IMR-90 (cell line): ENCODE measurements at regions not wholly inside any gene's neighbourhood (a gene's known extent, or its start where the extent isn't known, plus 50 kb on each side); places are given as distances from the start of the nearest gene placed in this dataset.

Experiments
- ATAC-seq: fragments of 200-7000 bp; cut with Tn5 transposase; 2 replicates; pipeline ENCODE4 v1.9.1; 2020; ENCODE audit warnings: low read depth, mild to moderate bottlenecking, moderate library complexity
- BruUV-seq: library from RNA; stranded (reverse); fragments of 400-500 nt; replicated peaks from 2 replicates; lab custom pipeline; 2021; lab: Mats Ljungman, UMichigan
- CTCF ChIA-PET: fragments of 300-600 bp; formaldehyde crosslinking; extraction: SDS; loops from one replicate; lab custom pipeline; 2021; ENCODE audit warnings: antibody characterized with exemption; lab: Yijun Ruan, JAX
- POLR2A ChIA-PET: fragments of 300-600 bp; sonication (Branson Sonifier 250); formaldehyde crosslinking; loops from one replicate; lab custom pipeline; 2022; ENCODE audit warnings: antibody characterized with exemption; ENCODE audit not compliant: unreplicated experiment; lab: Charles Lee
- DNase-seq: peaks from one replicate; pipeline ENCODE4 v3.0.0; 2013
- H2AFZ ChIP-seq: replicated peaks from 2 replicates; pipeline ENCODE3; 2013; ENCODE audit warnings: low read length, mild to moderate bottlenecking; ENCODE audit not compliant: poor library complexity
- H2AK5ac ChIP-seq: 2 replicates; pipeline ENCODE4 v1.6.1; 2013; ENCODE audit warnings: low read depth, low read length, inconsistent platforms
- H2AK9ac ChIP-seq: replicated peaks from 2 replicates; pipeline ENCODE3; 2013; ENCODE audit warnings: mild to moderate bottlenecking, low read depth, low read length, moderate library complexity; ENCODE audit not compliant: poor library complexity
- H2BK120ac ChIP-seq: 2 replicates; pipeline ENCODE4 v1.6.1; 2013; ENCODE audit warnings: low read depth, low read length, inconsistent platforms
- H2BK15ac ChIP-seq: 3 replicates; pipeline ENCODE4 v1.6.1; 2013; ENCODE audit warnings: low read depth, low read length, inconsistent platforms
- H2BK20ac ChIP-seq: 2 replicates; pipeline ENCODE4 v1.6.1; 2013; ENCODE audit warnings: low read depth, mild to moderate bottlenecking, inconsistent platforms, low read length, moderate library complexity
- H2BK5ac ChIP-seq: 2 replicates; pipeline ENCODE4 v1.6.1; 2013; ENCODE audit warnings: mild to moderate bottlenecking, low read depth, low read length, inconsistent platforms; ENCODE audit not compliant: poor library complexity, severe bottlenecking
- H3K14ac ChIP-seq: replicated peaks from 2 replicates; pipeline ENCODE4 v1.6.1; 2013; ENCODE audit warnings: low read depth, low read length, inconsistent platforms
- H3K18ac ChIP-seq: 2 replicates; pipeline ENCODE4 v1.6.1; 2013; ENCODE audit warnings: low read depth, low read length, control low read depth
- H3K23ac ChIP-seq: 2 replicates; pipeline ENCODE4 v1.6.1; 2013; ENCODE audit warnings: low read depth, low read length, inconsistent platforms
- H3K27ac ChIP-seq: 2 replicates; pipeline ENCODE4 v1.5.1; 2013; ENCODE audit warnings: mild to moderate bottlenecking, control low read depth, low read length; ENCODE audit not compliant: insufficient read depth
- H3K27me3 ChIP-seq: 2 replicates; pipeline ENCODE4 v1.6.1; 2013; ENCODE audit warnings: low read length; ENCODE audit not compliant: control insufficient read depth, insufficient read depth
- H3K36me3 ChIP-seq: 2 replicates; pipeline ENCODE4 v1.6.1; 2013; ENCODE audit warnings: low read length, mixed read lengths; ENCODE audit not compliant: control insufficient read depth, insufficient read depth
- H3K4ac ChIP-seq: 2 replicates; pipeline ENCODE4 v1.6.1; 2013; ENCODE audit warnings: low read depth, low read length, inconsistent platforms
- H3K4me1 ChIP-seq: 2 replicates; pipeline ENCODE4 v1.6.1; 2013; ENCODE audit warnings: low read length, mixed read lengths; ENCODE audit not compliant: control insufficient read depth, insufficient read depth
- H3K4me2 ChIP-seq: 2 replicates; pipeline ENCODE4 v1.6.1; 2013; ENCODE audit warnings: low read depth, mild to moderate bottlenecking, control low read depth, low read length, moderate library complexity
- H3K4me3 ChIP-seq: 2 replicates; pipeline ENCODE4 v1.5.1; 2013; ENCODE audit warnings: low read depth, mild to moderate bottlenecking, control low read depth, low read length, moderate library complexity; ENCODE audit not compliant: insufficient read depth
- H3K56ac ChIP-seq: 2 replicates; pipeline ENCODE4 v1.6.1; 2013; ENCODE audit warnings: low read length, inconsistent platforms; ENCODE audit not compliant: insufficient read depth; ENCODE audit errors: extremely low read depth
- H3K79me1 ChIP-seq, 2 experiments: 2 replicates each; pipeline ENCODE4 v1.6.1; 2013; ENCODE audit warnings: low read length in 2 of 2, inconsistent platforms in 1 of 2, low read depth in 1 of 2
- H3K9ac ChIP-seq: 2 replicates; pipeline ENCODE4 v1.6.1; 2013; ENCODE audit warnings: low read depth, low read length, control low read depth
- H3K9me1 ChIP-seq: 2 replicates; pipeline ENCODE4 v1.6.1; 2013; ENCODE audit warnings: low read length, inconsistent platforms; ENCODE audit not compliant: insufficient read depth
- H3K9me3 ChIP-seq: 2 replicates; pipeline ENCODE4 v1.6.1; 2013; ENCODE audit warnings: low read length; ENCODE audit not compliant: control insufficient read depth, insufficient read depth
- H4K20me1 ChIP-seq: 2 replicates; pipeline ENCODE4 v1.6.1; 2013; ENCODE audit warnings: low read length, inconsistent platforms; ENCODE audit not compliant: insufficient read depth
- H4K5ac ChIP-seq: 2 replicates; pipeline ENCODE4 v1.6.1; 2013; ENCODE audit warnings: mild to moderate bottlenecking, low read depth, low read length, control low read depth
- H4K8ac ChIP-seq, 2 experiments: 2 replicates each; pipeline ENCODE4 v1.6.1; 2013; ENCODE audit warnings: low read depth in 2 of 2, low read length in 2 of 2, control low read depth in 1 of 2, inconsistent platforms in 1 of 2
- H4K91ac ChIP-seq: 2 replicates; pipeline ENCODE4 v1.6.1; 2013; ENCODE audit warnings: low read depth, low read length, inconsistent platforms; ENCODE audit not compliant: insufficient read depth
- BHLHE40 ChIP-seq: fragments of 150-350 bp; IDR thresholded peaks from 2 replicates; pipeline ENCODE4 v1.6.1; 2016; ENCODE audit warnings: mild to moderate bottlenecking, low read depth, low read length
- CEBPB ChIP-seq: IDR thresholded peaks from 2 replicates; pipeline ENCODE4 v1.6.1; 2012; ENCODE audit warnings: low read depth, low read length, improper control_type of control experiment
- CHD1 ChIP-seq: IDR thresholded peaks from 2 replicates; pipeline ENCODE4 v1.6.1; 2012; ENCODE audit warnings: low read depth, low read length, improper control_type of control experiment
- ELK1 ChIP-seq: fragments of 150-350 bp; IDR thresholded peaks from 2 replicates; pipeline ENCODE4 v1.6.1; 2016; ENCODE audit warnings: low read depth, mild to moderate bottlenecking, low read length, moderate library complexity, borderline replicate concordance
- FOS ChIP-seq: fragments of 150-350 bp; IDR thresholded peaks from 2 replicates; pipeline ENCODE4 v1.6.1; 2016; ENCODE audit warnings: low read depth, low read length
- MAFK ChIP-seq: IDR thresholded peaks from 2 replicates; pipeline ENCODE4 v1.6.1; 2012; ENCODE audit warnings: low read depth, low read length, improper control_type of control experiment
- MAZ ChIP-seq: IDR thresholded peaks from 2 replicates; pipeline ENCODE4 v1.6.1; 2012; ENCODE audit warnings: low read depth, mild to moderate bottlenecking, low read length, improper control_type of control experiment, moderate library complexity, borderline replicate concordance
- MXI1 ChIP-seq: IDR thresholded peaks from 2 replicates; pipeline ENCODE4 v1.6.1; 2012; ENCODE audit warnings: low read depth, mild to moderate bottlenecking, low read length, moderate library complexity, borderline replicate concordance
- NFE2L2 ChIP-seq: fragments of 150-350 bp; IDR thresholded peaks from 2 replicates; pipeline ENCODE4 v1.6.1; 2016; ENCODE audit warnings: low read depth, mild to moderate bottlenecking, low read length
- POLR2A ChIP-seq: IDR thresholded peaks from 2 replicates; pipeline ENCODE4 v1.6.1; 2012; ENCODE audit warnings: mild to moderate bottlenecking, low read depth, low read length
- RAD21 ChIP-seq: IDR thresholded peaks from 2 replicates; pipeline ENCODE4 v1.6.1; 2012; ENCODE audit warnings: low read length, improper control_type of control experiment
- RCOR1 ChIP-seq: IDR thresholded peaks from 2 replicates; pipeline ENCODE4 v1.6.1; 2012; ENCODE audit warnings: mild to moderate bottlenecking, low read length, improper control_type of control experiment; ENCODE audit not compliant: insufficient replicate concordance
- RFX5 ChIP-seq: IDR thresholded peaks from 2 replicates; pipeline ENCODE4 v1.8.0; 2012; ENCODE audit warnings: low read depth, mild to moderate bottlenecking, low read length, moderate library complexity
- SMC3 ChIP-seq: fragments of 150-350 bp; IDR thresholded peaks from 2 replicates; pipeline ENCODE4 v1.6.1; 2016; ENCODE audit warnings: low read depth, mild to moderate bottlenecking, antibody characterized with exemption, low read length, moderate library complexity
- USF2 ChIP-seq: fragments of 150-350 bp; IDR thresholded peaks from 2 replicates; pipeline ENCODE4 v1.6.1; 2017; ENCODE audit warnings: mild to moderate bottlenecking, antibody characterized with exemption, low read length, low read depth
- WGBS, 2 experiments: methylation state at CpG; one replicate each; pipeline versions ENCODE4 v1.1.5 to v1.1.7; 2013; ENCODE audit warnings: missing lambda C conversion rate in 2 of 2; ENCODE audit not compliant: insufficient read length in 1 of 2; ENCODE audit errors: extremely low coverage in 2 of 2; 5-methylcytosine and 5-hydroxymethylcytosine counted together
- dilution Hi-C: fragments of 300-500 bp; cut with HindIII; formaldehyde crosslinking; loops from one replicate; pipeline ENCODE4 v1.14.3; 2018; ENCODE audit warnings: low sequenced_read_pairs; ENCODE audit not compliant: unreplicated experiment
- in situ Hi-C: fragments of 300-500 bp; cut with MboI; formaldehyde crosslinking; loops from 3 replicates; pipeline ENCODE4 v1.14.3; 2019; ENCODE audit warnings: low sequenced_read_pairs, inconsistent platforms, mixed read lengths
- intact Hi-C: fragments of 100-400 bp; cut with micrococcal nuclease; formaldehyde crosslinking; loops from 2 replicates; pipeline ENCODE4 v1.10.0; 2022

GRCh38 chr2:136225950-136226835 is 108.2 kb upstream of the CXCR4 start (continued):
- no peak for TF ChIP-seq BHLHE40

GRCh38 chr2:136223274-136223673 is 105.3 kb upstream of the CXCR4 start:
- ChIA-PET CTCF (no interaction called here), POLR2A (no interaction called here)
- no peak for ATAC-seq
- WGBS, 2 experiments: no CpG with 5 or more reads among the region's 7 CpGs
- H4K5ac ChIP-seq: no peak overlapping the region
- in situ Hi-C loops: no loop called here
- H2BK120ac ChIP-seq: no peak overlapping the region
- H2AK5ac ChIP-seq: no peak overlapping the region
- no peak overlapping the region for H3K4ac ChIP-seq
- no peak overlapping the region for H4K91ac ChIP-seq
- no peak overlapping the region for H3K9ac ChIP-seq
- intact Hi-C loops: no loop called here
- H3K36me3 ChIP-seq: no peaks in the 10 kb centered on the region
- H3K9me1 ChIP-seq: no peaks in the 10 kb centered on the region
- H4K20me1 ChIP-seq: no peaks in the 10 kb centered on the region
- H2BK5ac ChIP-seq: no peak overlapping the region
- H3K56ac ChIP-seq: no peak overlapping the region
- no peak overlapping the region for H3K4me2 ChIP-seq
- H3K79me1 ChIP-seq: no peaks in the 10 kb centered on the region
- H2BK20ac ChIP-seq: no peak overlapping the region
- BruUV-seq: no TSS peak
- dilution Hi-C loops: no loop called here
- no peak overlapping the region for H3K27ac ChIP-seq
- no peaks in the 10 kb centered on the region for H3K9me3 ChIP-seq
- H3K18ac ChIP-seq: no peak overlapping the region
- H4K8ac ChIP-seq: no peak overlapping the region
- H3K4me3 ChIP-seq: no peak overlapping the region
- no peak overlapping the region for H3K23ac ChIP-seq
- no peaks in the 10 kb centered on the region for H3K27me3 ChIP-seq
- no peak overlapping the region for H3K14ac ChIP-seq
- H2AK9ac ChIP-seq: no peak overlapping the region
- no peak overlapping the region for H2BK15ac ChIP-seq
- no peak for DNase-seq
- H2AFZ ChIP-seq: no peak overlapping the region
- no peaks in the 10 kb centered on the region for H3K4me1 ChIP-seq
- TF ChIP-seq MXI1: no peak
- TF ChIP-seq BHLHE40: no peak
- TF ChIP-seq USF2: no peak
- no peak for TF ChIP-seq MAZ
- TF ChIP-seq NFE2L2: no peak
- TF ChIP-seq ELK1: no peak
- no peak for TF ChIP-seq RFX5
- no peak for TF ChIP-seq MAFK
- TF ChIP-seq FOS: no peak
- TF ChIP-seq POLR2A: no peak
- no peak for TF ChIP-seq RAD21
- TF ChIP-seq RCOR1: no peak
- no peak for TF ChIP-seq SMC3
- TF ChIP-seq CHD1: no peak
- TF ChIP-seq CEBPB: no peak
